H9 (cell line): ENCODE measurements at regions not wholly inside any gene's neighbourhood (a gene's known extent, or its start where the extent isn't known, plus 50 kb on each side); places are given as distances from the start of the nearest gene placed in this dataset.

Source experiments
- DNase-seq: peaks from one replicate; pipeline ENCODE4 v3.0.0-alpha.2; 2017
- H2AFZ ChIP-seq: one replicate; pipeline ENCODE4 v1.6.1; 2013; ENCODE audit warnings: mild to moderate bottlenecking, low read length, control low read depth, moderate library complexity
- H2AK5ac ChIP-seq: 2 replicates; pipeline ENCODE4 v1.6.1; 2013; ENCODE audit warnings: low read length, control low read depth, mixed read lengths; ENCODE audit not compliant: insufficient read length
- H2BK120ac ChIP-seq: one replicate; pipeline ENCODE4 v1.6.1; 2013; ENCODE audit warnings: low read depth, mild to moderate bottlenecking, low read length, control low read depth, inconsistent platforms; ENCODE audit not compliant: poor library complexity, severe bottlenecking
- H2BK12ac ChIP-seq: 2 replicates; pipeline ENCODE4 v1.6.1; 2013; ENCODE audit warnings: low read length, control low read depth, mixed read lengths, low read depth; ENCODE audit not compliant: insufficient read length
- H2BK15ac ChIP-seq: 2 replicates; pipeline ENCODE4 v1.6.1; 2013; ENCODE audit warnings: low read depth, low read length, control low read depth
- H2BK20ac ChIP-seq: one replicate; pipeline ENCODE4 v1.6.1; 2013; ENCODE audit warnings: low read depth, mild to moderate bottlenecking, low read length, control low read depth, inconsistent platforms; ENCODE audit not compliant: poor library complexity, severe bottlenecking
- H2BK5ac ChIP-seq: 2 replicates; pipeline ENCODE4 v1.6.1; 2013; ENCODE audit warnings: low read length, control low read depth, mixed read lengths; ENCODE audit not compliant: insufficient read length
- H3K14ac ChIP-seq: 2 replicates; pipeline ENCODE4 v1.6.1; 2013; ENCODE audit warnings: low read length, control low read depth; ENCODE audit not compliant: insufficient read depth
- H3K18ac ChIP-seq: 2 replicates; pipeline ENCODE4 v1.6.1; 2013; ENCODE audit warnings: low read depth, mild to moderate bottlenecking, mixed read lengths, low read length, control low read depth; ENCODE audit not compliant: insufficient read length
- H3K23ac ChIP-seq: 2 replicates; pipeline ENCODE4 v1.6.1; 2013; ENCODE audit warnings: low read length, control low read depth, mixed read lengths, low read depth; ENCODE audit not compliant: insufficient read length
- H3K23me2 ChIP-seq: 2 replicates; pipeline ENCODE4 v1.6.1; 2013; ENCODE audit warnings: low read depth, mild to moderate bottlenecking, mixed read lengths, low read length, control low read depth; ENCODE audit not compliant: insufficient read length, poor library complexity, severe bottlenecking
- H3K27ac ChIP-seq: 2 replicates; pipeline ENCODE4 v1.5.1; 2013; ENCODE audit warnings: low read length, control low read depth, mixed read lengths, low read depth; ENCODE audit not compliant: insufficient read length
- H3K27me3 ChIP-seq: 2 replicates; pipeline ENCODE4 v1.6.1; 2013; ENCODE audit warnings: low read length, control low read depth, inconsistent platforms; ENCODE audit not compliant: insufficient read depth
- H3K4ac ChIP-seq: 2 replicates; pipeline ENCODE4 v1.6.1; 2013; ENCODE audit warnings: low read depth, mild to moderate bottlenecking, control low read depth, inconsistent platforms, low read length, moderate library complexity
- H3K4me1 ChIP-seq: 2 replicates; pipeline ENCODE4 v1.6.1; 2013; ENCODE audit warnings: low read length, control low read depth, inconsistent platforms; ENCODE audit not compliant: insufficient read depth
- H3K4me2 ChIP-seq: 2 replicates; pipeline ENCODE4 v1.6.1; 2013; ENCODE audit warnings: low read length, control low read depth, mixed read lengths; ENCODE audit not compliant: insufficient read length, insufficient read depth
- H3K56ac ChIP-seq: 2 replicates; pipeline ENCODE4 v1.6.1; 2013; ENCODE audit warnings: low read depth, mild to moderate bottlenecking, mixed read lengths, low read length, control low read depth; ENCODE audit not compliant: insufficient read length
- H3K79me1 ChIP-seq: 2 replicates; pipeline ENCODE4 v1.6.1; 2013; ENCODE audit warnings: low read depth, mild to moderate bottlenecking, moderate library complexity, low read length, control low read depth, inconsistent platforms; ENCODE audit not compliant: insufficient read depth, poor library complexity, severe bottlenecking
- H3K79me2 ChIP-seq: 2 replicates; pipeline ENCODE4 v1.6.1; 2013; ENCODE audit warnings: low read length, control low read depth, inconsistent platforms; ENCODE audit not compliant: insufficient read depth
- H3K9ac ChIP-seq: 2 replicates; pipeline ENCODE4 v1.6.1; 2013; ENCODE audit warnings: low read length, control low read depth, mixed read lengths; ENCODE audit not compliant: insufficient read length; ENCODE audit errors: extremely low read depth
- H3K9me3 ChIP-seq: one replicate; pipeline ENCODE4 v1.6.1; 2013; ENCODE audit warnings: low read depth, low read length, inconsistent platforms; ENCODE audit not compliant: control insufficient read depth
- H3T11ph ChIP-seq: one replicate; pipeline ENCODE4 v1.6.1; 2013; ENCODE audit warnings: mild to moderate bottlenecking, low read length, control low read depth, inconsistent platforms
- H4K20me1 ChIP-seq: one replicate; pipeline ENCODE4 v1.6.1; 2013; ENCODE audit not compliant: control insufficient read depth, insufficient read length, insufficient read depth
- H4K5ac ChIP-seq: 2 replicates; pipeline ENCODE4 v1.6.1; 2013; ENCODE audit warnings: low read depth, mild to moderate bottlenecking, mixed read lengths, low read length, control low read depth; ENCODE audit not compliant: insufficient read length
- H4K8ac ChIP-seq: replicated peaks from 2 replicates; pipeline ENCODE4 v1.6.1; 2013; ENCODE audit warnings: low read length, control low read depth, mixed read lengths, low read depth; ENCODE audit not compliant: insufficient read length
- H4K91ac ChIP-seq: 2 replicates; pipeline ENCODE4 v1.6.1; 2013; ENCODE audit warnings: low read depth, mild to moderate bottlenecking, moderate library complexity, mixed read lengths, low read length, control low read depth; ENCODE audit not compliant: insufficient read length
- H3K27ac Mint-ChIP-seq, 3 experiments: 2 replicates in 2 of 3; 3 replicates in 1 of 3; pipeline ENCODE4 v1.8.0; 2020 to 2021; ENCODE audit warnings: mixed read lengths in 3 of 3, mild to moderate bottlenecking in 1 of 3, moderate library complexity in 1 of 3
- H3K27me3 Mint-ChIP-seq: 2 replicates; pipeline ENCODE4 v1.8.0; 2021; ENCODE audit warnings: low read depth, mild to moderate bottlenecking, moderate library complexity, mixed read lengths
- H3K36me3 Mint-ChIP-seq, 3 experiments: 2 replicates in 2 of 3; 3 replicates in 1 of 3; pipeline ENCODE4 v1.8.0; 2020 to 2021; ENCODE audit warnings: low read depth in 3 of 3, mixed read lengths in 3 of 3; ENCODE audit not compliant: insufficient read depth in 1 of 3
- H3K4me1 Mint-ChIP-seq, 2 experiments: 2 replicates each; pipeline ENCODE4 v1.8.0; 2020; ENCODE audit warnings: mixed read lengths in 2 of 2
- H3K4me3 Mint-ChIP-seq, 2 experiments: 2 replicates in 1 of 2; 3 replicates in 1 of 2; pipeline ENCODE4 v1.8.0; 2020 to 2021; ENCODE audit warnings: mild to moderate bottlenecking in 2 of 2, mixed read lengths in 2 of 2, moderate library complexity in 1 of 2
- H3K9me3 Mint-ChIP-seq, 2 experiments: 2 replicates in 1 of 2; 3 replicates in 1 of 2; pipeline ENCODE4 v1.8.0; 2020; ENCODE audit warnings: mild to moderate bottlenecking in 2 of 2, mixed read lengths in 2 of 2, moderate library complexity in 1 of 2
- CTCF ChIP-seq: fragments of 200-600 bp; sonication (generic); conservative IDR thresholded peaks from 3 replicates; pipeline ENCODE4 v1.8.0; 2021; ENCODE audit warnings: antibody characterized with exemption, mild to moderate bottlenecking
- WGBS: extraction: QIAGEN DNeasy Blood & Tissue Kit; methylation state at CpG from one replicate; pipeline ENCODE4 v1.1.7; 2013; ENCODE audit warnings: missing lambda C conversion rate, low lambda C conversion rate, mixed read lengths; ENCODE audit not compliant: insufficient read length; ENCODE audit errors: extremely low coverage; 5-methylcytosine and 5-hydroxymethylcytosine counted together

- H3K4me2 ChIP-seq: no peak overlapping the region
- H2BK15ac ChIP-seq: no peak overlapping the region
- Mint-ChIP-seq H3K36me3 (no peaks in the 10 kb centered on the region), H3K27me3 (no peaks in the 10 kb centered on the region), H3K4me1 (peaks cover 7 to 8% of the 10 kb centered on the region in 2 experiments), H3K9me3 (no peaks in the 10 kb centered on the region), H3K4me3 (no peak overlapping the region), H3K27ac (no peak overlapping the region)
- H3K14ac ChIP-seq: no peak overlapping the region
- H4K20me1 ChIP-seq: no peaks in the 10 kb centered on the region
- no peak overlapping the region for H3K18ac ChIP-seq
- no peaks in the 10 kb centered on the region for H3K23me2 ChIP-seq
- H3K9ac ChIP-seq: no peak overlapping the region
- H4K91ac ChIP-seq: no peak overlapping the region
- no peak for DNase-seq
- H3K4ac ChIP-seq: no peak overlapping the region
- no peaks in the 10 kb centered on the region for H3K79me1 ChIP-seq
- no peak overlapping the region for H2BK120ac ChIP-seq
- no peak overlapping the region for H4K5ac ChIP-seq
- H4K8ac ChIP-seq: no peak overlapping the region
- no peak overlapping the region for H2BK12ac ChIP-seq
- no peak for TF ChIP-seq CTCF
- no peak overlapping the region for H2BK20ac ChIP-seq
- H3K23ac ChIP-seq: no peak overlapping the region
- no peak overlapping the region for H3K56ac ChIP-seq
- no peak overlapping the region for H2AFZ ChIP-seq
- no CpG with 5 or more reads among the region's 3 CpGs for WGBS
- H3K9me3 ChIP-seq: no peaks in the 10 kb centered on the region
- no peak overlapping the region for H3T11ph ChIP-seq
- H2BK5ac ChIP-seq: no peak overlapping the region
- H2AK5ac ChIP-seq: no peak overlapping the region
- peaks cover 2% of the 10 kb centered on the region; the same call in 1 of the 2 replicates for H3K4me1 ChIP-seq
- no peak overlapping the region for H3K27ac ChIP-seq
- H3K27me3 ChIP-seq: no peaks in the 10 kb centered on the region
- H3K79me2 ChIP-seq: no peaks in the 10 kb centered on the region
Measured at GRCh38 chr3:177646749-177647148, 449.5 kb upstream of the TBL1XR1 start.
